ENCODE measurements at regions not wholly inside any gene's neighbourhood (a gene's known extent, or its start where the extent isn't known, plus 50 kb on each side); places are given as distances from the start of the nearest gene placed in this dataset.

- TF ChIP-seq EZH2 (IDR thresholded peaks at IDR 0.05; ENCODE audit: borderline replicate concordance, low read depth, low read length, severe bottlenecking) (no peak), CTCF (IDR thresholded peaks at IDR 0.05; ENCODE audit: extremely low read depth in 1 of 2, insufficient read depth in 1 of 2, low read depth in 1 of 2, low read length in 2 of 2) (no peak), FOS (IDR thresholded peaks at IDR 0.05; ENCODE audit: borderline replicate concordance, insufficient read depth, low read length) (no peak), JUN (IDR thresholded peaks at IDR 0.05; ENCODE audit: borderline replicate concordance, insufficient read depth, insufficient read length, low read depth) (no peak), POLR2A (IDR thresholded peaks at IDR 0.05; ENCODE audit: low read depth, low read length) (no peak), MYC (IDR thresholded peaks at IDR 0.05; ENCODE audit: low read depth, low read length) (no peak), MAX (IDR thresholded peaks at IDR 0.05; ENCODE audit: insufficient read depth, insufficient read length) (no peak), POLR2AphosphoS5 (IDR thresholded peaks at IDR 0.05; ENCODE audit: insufficient read depth, low read depth, low read length) (no peak)
These were observed 70.0 kb downstream of the NXNL2 start for GRCh38 chr9:88604836-88605511.

Measured in endothelial cell of umbilical vein (primary cell).